ENCODE measurements at regions not wholly inside any gene's neighbourhood (a gene's known extent, or its start where the extent isn't known, plus 50 kb on each side); places are given as distances from the start of the nearest gene placed in this dataset.

GRCh38 chr7:30231271-30231670 lies 53.1 kb upstream of the ZNRF2 start:
- 89% methylated on average over 1 of the region's 1 CpG; no CpG with 5 or more reads in 1 of the 2 experiments for WGBS, 2 experiments (ENCODE audit: insufficient coverage in 1 of 2, insufficient read length in 1 of 2)
- no peaks in the 10 kb centered on the region for H3K36me3 ChIP-seq (ENCODE audit: control insufficient read depth, insufficient read depth, low read length)
- H3K4me1 ChIP-seq (ENCODE audit: control insufficient read depth, insufficient read depth, low read length): no peaks in the 10 kb centered on the region
- no peak overlapping the region for H3K4me3 Mint-ChIP-seq
- peaks cover 5% of the 10 kb centered on the region for H3K4me1 Mint-ChIP-seq
- DNase-seq: no peak
- H3K9me3 ChIP-seq (ENCODE audit: control insufficient read depth, low read length): no peaks in the 10 kb centered on the region
- H3K4me3 ChIP-seq (ENCODE audit: low read length): no peak overlapping the region
- H3K27ac ChIP-seq (ENCODE audit: low read depth, low read length): no peak overlapping the region
- no peaks in the 10 kb centered on the region for H3K36me3 Mint-ChIP-seq (ENCODE audit: low read depth)
- H3K9ac ChIP-seq (ENCODE audit: extremely low read depth, low read length, poor library complexity, severe bottlenecking): no peak overlapping the region
- no peaks in the 10 kb centered on the region for H3K9me3 Mint-ChIP-seq
- no peaks in the 10 kb centered on the region for H3K27me3 ChIP-seq (ENCODE audit: control insufficient read depth, insufficient read depth, low read length, poor library complexity, severe bottlenecking)
- no peak for TF ChIP-seq CTCF (conservative IDR thresholded peaks at IDR 0.05)
- H3K27me3 Mint-ChIP-seq (ENCODE audit: insufficient read depth): peaks cover 6% of the 10 kb centered on the region
- no peak overlapping the region for H3K27ac Mint-ChIP-seq

- Histone ChIP-seq H3K36me3 (ENCODE audit: control insufficient read depth, insufficient read depth, low read length) (no peaks in the 10 kb centered on the region), H3K4me1 (ENCODE audit: control insufficient read depth, insufficient read depth, low read length) (no peaks in the 10 kb centered on the region), H3K9ac (ENCODE audit: extremely low read depth, low read length, poor library complexity, severe bottlenecking) (no peak overlapping the region), H3K9me3 (ENCODE audit: control insufficient read depth, low read length) (no peaks in the 10 kb centered on the region), H3K27ac (ENCODE audit: low read depth, low read length) (no peak overlapping the region), H3K27me3 (ENCODE audit: control insufficient read depth, insufficient read depth, low read length, poor library complexity, severe bottlenecking) (no peaks in the 10 kb centered on the region), H3K4me3 (ENCODE audit: low read length) (no peak overlapping the region)
- H3K4me1 Mint-ChIP-seq: peaks cover 2% of the 10 kb centered on the region
- H3K36me3 Mint-ChIP-seq (ENCODE audit: low read depth): no peaks in the 10 kb centered on the region
- TF ChIP-seq CTCF (conservative IDR thresholded peaks at IDR 0.05): no peak
- H3K27me3 Mint-ChIP-seq (ENCODE audit: insufficient read depth): peaks cover 6% of the 10 kb centered on the region
- 96 to 99% methylated on average over 2 to 4 of the region's 4 CpGs for WGBS, 2 experiments (ENCODE audit: insufficient coverage in 1 of 2, insufficient read length in 1 of 2)
- H3K4me3 Mint-ChIP-seq: no peak overlapping the region
- DNase-seq: no peak
- no peak overlapping the region for H3K27ac Mint-ChIP-seq
- no peaks in the 10 kb centered on the region for H3K9me3 Mint-ChIP-seq
Measured at GRCh38 chr7:30232391-30232790, 52.0 kb upstream of the ZNRF2 start.

Data from endodermal cell (in vitro differentiated cells).